ENCODE measurements at regions not wholly inside any gene's neighbourhood (a gene's known extent, or its start where the extent isn't known, plus 50 kb on each side); places are given as distances from the start of the nearest gene placed in this dataset.

DNA sequence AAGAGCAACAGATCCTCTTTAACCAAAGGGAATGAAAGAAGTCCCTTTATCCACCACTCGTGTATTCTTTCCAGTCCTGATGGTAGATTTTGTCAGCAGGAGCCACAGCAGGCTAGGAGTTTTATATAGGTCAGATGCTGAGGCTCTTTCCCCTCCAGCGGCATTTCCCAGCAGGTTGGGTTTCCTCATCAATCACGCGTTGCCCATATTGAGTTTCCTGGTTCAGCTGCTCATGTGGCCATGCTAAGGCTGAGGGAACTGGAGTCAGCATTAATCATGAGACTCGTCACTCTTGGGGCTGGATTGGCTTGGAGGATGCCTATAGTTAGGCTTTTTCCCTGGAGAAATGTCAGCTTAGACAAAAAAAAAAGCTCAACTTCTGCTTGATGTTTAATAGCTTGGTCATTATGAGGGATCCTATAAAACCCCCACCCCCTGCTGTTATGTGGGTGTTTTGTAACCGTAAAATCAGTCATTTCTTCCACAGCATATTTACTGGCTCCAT lies 193.4 kb upstream of the GAS1 start:
- no peak overlapping the region for H3K27ac ChIP-seq (ENCODE audit: low read length)
- no peak overlapping the region for H3K9ac ChIP-seq (ENCODE audit: low read length)
- no peaks in the 10 kb centered on the region for H3K36me3 ChIP-seq (ENCODE audit: control insufficient read depth, low read depth, low read length)
- no peaks in the 10 kb centered on the region for H3K27me3 ChIP-seq (ENCODE audit: control insufficient read depth, insufficient read depth, low read length)
- H3K9me3 ChIP-seq (ENCODE audit: control insufficient read depth, low read depth, low read length): no peaks in the 10 kb centered on the region
- no peaks in the 10 kb centered on the region for H3K4me1 ChIP-seq (ENCODE audit: control insufficient read depth, low read depth, low read length)
- no peak overlapping the region for H3K4me3 ChIP-seq (ENCODE audit: low read length)

DNA sequence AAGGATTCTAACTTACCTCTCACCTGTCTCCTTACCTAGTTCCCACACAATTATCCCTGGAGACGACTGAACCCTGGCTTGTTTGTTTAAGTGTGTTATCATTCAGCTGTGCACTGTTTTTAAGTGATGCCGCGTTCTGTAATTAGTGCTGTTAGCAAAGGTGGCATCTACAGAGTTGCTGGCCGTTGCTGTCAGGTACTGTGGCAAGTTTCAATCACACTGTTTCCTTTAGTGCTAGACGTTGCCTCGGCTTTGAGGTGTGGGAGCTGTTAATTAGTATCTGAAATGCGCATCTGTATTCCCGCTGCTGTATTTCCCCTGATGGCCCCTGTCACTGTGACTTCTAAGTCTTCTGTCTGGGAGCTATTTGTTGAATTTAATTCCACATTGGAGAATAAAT lies 193.8 kb upstream of the GAS1 start:
- no peaks in the 10 kb centered on the region for H3K36me3 ChIP-seq (ENCODE audit: control insufficient read depth, low read depth, low read length)
- H3K9ac ChIP-seq (ENCODE audit: low read length): no peak overlapping the region
- no peak overlapping the region for H3K4me3 ChIP-seq (ENCODE audit: low read length)
- H3K4me1 ChIP-seq (ENCODE audit: control insufficient read depth, low read depth, low read length): no peaks in the 10 kb centered on the region
- no peak overlapping the region for H3K27ac ChIP-seq (ENCODE audit: low read length)
- no peaks in the 10 kb centered on the region for H3K27me3 ChIP-seq (ENCODE audit: control insufficient read depth, insufficient read depth, low read length)
- no peaks in the 10 kb centered on the region for H3K9me3 ChIP-seq (ENCODE audit: control insufficient read depth, low read depth, low read length)

DNA sequence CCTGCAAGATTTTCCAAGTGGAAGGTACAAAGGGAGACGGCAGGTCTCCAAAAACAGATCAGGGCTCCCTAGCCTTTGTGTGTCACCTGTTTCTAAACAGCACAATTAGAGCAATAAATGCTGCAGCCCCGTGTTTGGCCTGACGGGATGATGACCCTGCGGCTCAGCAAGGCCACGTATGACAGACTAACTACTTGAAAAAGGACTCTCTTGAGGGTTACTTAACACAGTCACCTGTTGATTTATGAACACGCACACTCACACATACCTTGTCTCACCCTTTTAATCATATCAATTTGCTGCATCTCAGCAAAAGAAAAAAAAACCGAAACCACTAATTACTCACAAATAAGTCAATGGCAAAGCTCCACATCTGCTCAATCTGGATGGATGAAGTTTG lies 199.6 kb upstream of the GAS1 start:
- Histone ChIP-seq H3K4me3 (ENCODE audit: low read length) (no peak overlapping the region), H3K4me1 (ENCODE audit: control insufficient read depth, low read depth, low read length) (no peaks in the 10 kb centered on the region), H3K36me3 (ENCODE audit: control insufficient read depth, low read depth, low read length) (no peaks in the 10 kb centered on the region), H3K9me3 (ENCODE audit: control insufficient read depth, low read depth, low read length) (no peaks in the 10 kb centered on the region), H3K9ac (ENCODE audit: low read length) (no peak overlapping the region), H3K27ac (ENCODE audit: low read length) (no peak overlapping the region), H3K27me3 (ENCODE audit: control insufficient read depth, insufficient read depth, low read length) (peaks cover 6% of the 10 kb centered on the region)

DNA sequence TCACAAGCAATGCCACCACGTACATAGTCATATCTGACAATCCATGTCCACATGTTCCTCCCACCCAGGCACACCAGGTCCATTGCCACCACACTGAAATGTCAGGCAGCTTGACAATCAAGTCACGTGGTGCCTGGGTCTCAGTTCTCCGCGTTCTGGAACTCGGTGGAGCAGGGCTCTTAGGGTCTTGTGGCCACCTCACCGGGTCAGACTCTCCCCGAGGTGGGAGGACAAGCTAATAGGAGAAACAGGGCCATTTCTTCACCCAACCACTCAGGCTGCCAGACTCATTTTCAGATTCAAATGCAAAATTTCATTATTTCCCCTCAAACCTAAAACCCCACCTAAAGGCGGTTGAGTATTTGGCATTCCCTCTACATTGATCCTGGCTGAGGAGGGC lies 200.5 kb upstream of the GAS1 start:
- H3K9ac ChIP-seq (ENCODE audit: low read length): peak overlapping the region; percentile 16
- H3K4me1 ChIP-seq (ENCODE audit: control insufficient read depth, low read depth, low read length): no peaks in the 10 kb centered on the region
- H3K4me3 ChIP-seq (ENCODE audit: low read length): no peak overlapping the region
- H3K9me3 ChIP-seq (ENCODE audit: control insufficient read depth, low read depth, low read length): no peaks in the 10 kb centered on the region
- no peak overlapping the region for H3K27ac ChIP-seq (ENCODE audit: low read length)
- H3K27me3 ChIP-seq (ENCODE audit: control insufficient read depth, insufficient read depth, low read length): peaks cover 6% of the 10 kb centered on the region
- no peaks in the 10 kb centered on the region for H3K36me3 ChIP-seq (ENCODE audit: control insufficient read depth, low read depth, low read length)

DNA sequence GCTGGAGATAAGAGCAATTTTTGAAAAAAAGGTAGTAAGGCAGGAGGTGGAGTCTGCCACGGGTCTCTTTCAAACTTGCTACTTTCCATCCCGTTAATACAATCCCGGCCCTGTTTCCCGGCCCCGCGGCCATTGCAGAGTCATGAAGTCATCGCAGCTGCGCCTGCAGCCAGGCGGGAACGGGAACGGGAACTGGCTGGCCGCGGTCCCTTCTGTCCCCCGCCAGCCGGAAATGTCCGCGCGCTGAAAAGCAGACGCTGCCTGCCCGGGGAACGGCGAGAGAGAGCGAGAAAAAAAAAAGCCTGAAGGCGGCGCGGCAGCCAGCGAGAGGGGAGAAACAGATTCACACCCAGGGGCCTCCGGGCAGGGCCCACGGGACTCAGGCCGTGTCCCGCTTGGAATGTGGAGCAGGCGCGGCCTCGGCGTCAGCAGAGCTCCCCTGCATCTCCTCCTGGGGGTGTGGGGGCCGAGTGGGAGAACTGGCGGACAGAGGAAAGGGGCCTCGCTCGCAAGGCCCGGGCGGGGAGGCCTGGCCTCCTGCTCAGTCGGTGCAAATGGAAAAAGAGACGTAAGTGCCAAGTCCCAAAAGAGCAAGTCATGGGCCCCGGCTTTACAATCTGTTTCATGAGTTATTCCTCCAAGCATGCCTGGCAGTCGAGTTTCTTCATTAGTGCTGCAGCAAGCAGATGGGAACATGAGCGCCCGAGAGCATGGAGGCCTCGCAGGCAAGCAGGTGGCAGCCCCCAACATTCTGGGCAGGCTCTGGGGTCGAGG lies 201.2 kb upstream of the GAS1 start:
- Histone ChIP-seq H3K4me1 (ENCODE audit: control insufficient read depth, low read depth, low read length) (no peaks in the 10 kb centered on the region), H3K36me3 (ENCODE audit: control insufficient read depth, low read depth, low read length) (no peaks in the 10 kb centered on the region), H3K4me3 (ENCODE audit: low read length) (no peak overlapping the region), H3K9ac (ENCODE audit: low read length) (peak overlapping the region; percentile 16), H3K27me3 (ENCODE audit: control insufficient read depth, insufficient read depth, low read length) (peaks cover 6% of the 10 kb centered on the region), H3K9me3 (ENCODE audit: control insufficient read depth, low read depth, low read length) (no peaks in the 10 kb centered on the region), H3K27ac (ENCODE audit: low read length) (no peak overlapping the region)

DNA sequence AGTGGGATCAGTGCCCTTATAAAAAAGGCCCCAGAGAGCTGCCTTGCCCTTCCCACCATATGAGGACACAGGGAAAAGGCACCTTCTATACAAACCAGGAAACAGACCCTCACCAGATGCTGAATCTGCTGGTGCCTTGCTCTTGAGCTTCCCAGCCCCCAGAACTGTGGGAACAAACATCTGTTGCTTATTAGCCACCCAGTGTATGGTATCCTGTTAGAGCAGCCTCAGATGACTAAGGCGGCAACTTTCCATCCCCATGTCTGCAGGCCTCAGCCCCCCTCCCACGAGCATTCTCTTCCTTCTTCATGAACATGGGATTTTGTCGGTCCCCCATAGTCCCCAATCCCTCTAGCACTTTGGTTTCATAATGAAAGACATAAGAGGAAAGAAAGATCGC lies 202.5 kb upstream of the GAS1 start:
- Histone ChIP-seq H3K9me3 (ENCODE audit: control insufficient read depth, low read depth, low read length) (no peaks in the 10 kb centered on the region), H3K27me3 (ENCODE audit: control insufficient read depth, insufficient read depth, low read length) (peaks cover 6% of the 10 kb centered on the region), H3K9ac (ENCODE audit: low read length) (no peak overlapping the region), H3K4me3 (ENCODE audit: low read length) (no peak overlapping the region), H3K36me3 (ENCODE audit: control insufficient read depth, low read depth, low read length) (no peaks in the 10 kb centered on the region), H3K4me1 (ENCODE audit: control insufficient read depth, low read depth, low read length) (no peaks in the 10 kb centered on the region), H3K27ac (ENCODE audit: low read length) (no peak overlapping the region)

DNA sequence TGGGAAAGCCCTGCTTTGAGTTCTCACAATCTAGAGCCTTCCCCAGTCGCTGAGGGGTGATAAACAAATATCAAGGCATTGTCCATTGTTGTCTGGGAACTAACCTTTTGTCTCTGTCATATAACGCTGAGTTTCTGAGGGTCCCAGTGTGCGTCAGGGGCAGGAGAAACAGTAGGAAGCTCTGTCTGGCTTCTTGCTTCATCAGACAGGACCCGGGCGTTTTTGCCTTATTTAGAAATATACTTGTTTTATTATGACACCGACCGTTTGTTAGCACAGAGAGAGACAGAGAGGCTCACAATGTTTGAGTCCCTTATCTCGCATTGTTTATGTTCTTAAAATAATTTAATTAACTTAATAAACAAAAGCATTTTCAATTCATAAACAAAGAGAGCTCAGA lies 204.9 kb upstream of the GAS1 start:
- Histone ChIP-seq H3K9me3 (ENCODE audit: control insufficient read depth, low read depth, low read length) (no peaks in the 10 kb centered on the region), H3K27ac (ENCODE audit: low read length) (no peak overlapping the region), H3K4me3 (ENCODE audit: low read length) (no peak overlapping the region), H3K4me1 (ENCODE audit: control insufficient read depth, low read depth, low read length) (no peaks in the 10 kb centered on the region), H3K36me3 (ENCODE audit: control insufficient read depth, low read depth, low read length) (no peaks in the 10 kb centered on the region), H3K27me3 (ENCODE audit: control insufficient read depth, insufficient read depth, low read length) (peaks cover 6% of the 10 kb centered on the region), H3K9ac (ENCODE audit: low read length) (no peak overlapping the region)

DNA sequence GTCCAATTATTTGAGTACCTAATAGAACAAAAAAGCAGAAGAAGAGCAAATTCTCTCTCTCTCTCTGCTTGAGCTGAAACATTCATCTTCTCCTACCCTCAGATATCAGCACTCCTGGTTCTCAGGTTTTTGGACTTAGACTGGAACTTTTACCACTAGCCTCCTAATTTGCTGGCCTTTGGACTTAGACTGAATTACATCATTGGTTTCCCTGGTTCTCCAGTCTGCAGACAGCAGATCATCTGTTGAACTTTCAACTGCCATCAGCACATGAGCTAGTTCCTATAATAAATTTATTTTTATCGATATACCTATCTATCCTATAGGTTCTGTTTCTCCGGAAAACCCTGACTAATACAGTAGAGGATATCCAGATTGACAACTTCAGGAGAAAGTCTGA lies 208.9 kb upstream of the GAS1 start:
- no peaks in the 10 kb centered on the region for H3K36me3 ChIP-seq (ENCODE audit: control insufficient read depth, low read depth, low read length)
- no peak overlapping the region for H3K9ac ChIP-seq (ENCODE audit: low read length)
- H3K9me3 ChIP-seq (ENCODE audit: control insufficient read depth, low read depth, low read length): no peaks in the 10 kb centered on the region
- no peaks in the 10 kb centered on the region for H3K27me3 ChIP-seq (ENCODE audit: control insufficient read depth, insufficient read depth, low read length)
- H3K4me1 ChIP-seq (ENCODE audit: control insufficient read depth, low read depth, low read length): no peaks in the 10 kb centered on the region
- no peak overlapping the region for H3K4me3 ChIP-seq (ENCODE audit: low read length)
- no peak overlapping the region for H3K27ac ChIP-seq (ENCODE audit: low read length)

DNA sequence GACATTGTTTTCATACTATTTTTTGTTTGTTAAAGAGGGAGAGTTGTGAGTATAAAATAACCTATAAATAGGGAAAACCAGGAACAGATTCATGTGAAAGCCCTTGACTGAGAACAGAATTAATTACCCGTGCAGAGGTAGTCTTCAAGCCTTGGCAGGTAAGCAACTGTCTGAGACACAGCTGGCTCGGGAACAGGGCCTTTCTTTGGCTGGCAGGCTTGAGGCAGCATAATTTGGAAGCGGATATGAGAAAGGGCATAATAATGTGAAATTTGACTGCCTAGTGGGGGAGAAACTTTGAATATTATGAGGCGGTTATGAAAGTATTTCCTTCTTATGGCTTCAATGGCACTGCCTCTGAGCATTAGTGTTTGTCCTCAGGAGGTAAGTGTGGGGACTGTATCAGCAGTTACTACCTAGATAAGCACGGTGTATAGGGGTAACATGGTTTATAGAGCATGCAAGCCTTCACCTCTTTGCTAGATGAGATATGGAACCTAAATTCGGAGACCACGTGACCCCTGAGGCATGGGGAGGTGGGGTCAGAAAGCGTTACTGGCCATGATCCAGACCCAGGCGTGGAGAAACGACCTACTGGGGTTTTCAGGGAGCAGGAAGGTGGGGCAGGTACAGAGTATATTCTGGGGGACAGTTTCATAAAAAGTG lies 210.2 kb upstream of the GAS1 start:
- Histone ChIP-seq H3K27me3 (ENCODE audit: control insufficient read depth, insufficient read depth, low read length) (no peaks in the 10 kb centered on the region), H3K27ac (ENCODE audit: low read length) (no peak overlapping the region), H3K4me1 (ENCODE audit: control insufficient read depth, low read depth, low read length) (no peaks in the 10 kb centered on the region), H3K4me3 (ENCODE audit: low read length) (no peak overlapping the region), H3K9me3 (ENCODE audit: control insufficient read depth, low read depth, low read length) (no peaks in the 10 kb centered on the region), H3K36me3 (ENCODE audit: control insufficient read depth, low read depth, low read length) (no peaks in the 10 kb centered on the region), H3K9ac (ENCODE audit: low read length) (no peak overlapping the region)

DNA sequence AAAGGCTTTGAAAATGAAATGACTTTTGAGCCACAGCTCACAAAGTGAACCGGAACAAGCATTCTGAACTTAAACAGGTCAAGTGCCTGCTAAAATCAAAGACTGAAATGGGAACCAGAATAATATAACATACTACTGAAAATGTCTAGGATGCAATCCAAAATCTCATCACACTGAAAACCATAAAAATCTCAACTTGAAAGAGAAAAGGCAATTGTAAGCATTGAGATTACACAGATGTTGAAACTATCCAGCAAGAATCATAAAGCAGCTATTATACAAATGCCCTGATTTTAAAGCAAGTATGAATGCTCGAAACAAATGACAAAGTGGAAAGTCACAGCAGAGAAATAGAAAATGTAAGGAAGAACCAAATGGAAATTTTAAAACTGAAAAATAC lies 211.5 kb upstream of the GAS1 start:
- Histone ChIP-seq H3K27ac (ENCODE audit: low read length) (no peak overlapping the region), H3K9me3 (ENCODE audit: control insufficient read depth, low read depth, low read length) (no peaks in the 10 kb centered on the region), H3K36me3 (ENCODE audit: control insufficient read depth, low read depth, low read length) (no peaks in the 10 kb centered on the region), H3K27me3 (ENCODE audit: control insufficient read depth, insufficient read depth, low read length) (no peaks in the 10 kb centered on the region), H3K9ac (ENCODE audit: low read length) (no peak overlapping the region), H3K4me3 (ENCODE audit: low read length) (no peak overlapping the region), H3K4me1 (ENCODE audit: control insufficient read depth, low read depth, low read length) (no peaks in the 10 kb centered on the region)

DNA sequence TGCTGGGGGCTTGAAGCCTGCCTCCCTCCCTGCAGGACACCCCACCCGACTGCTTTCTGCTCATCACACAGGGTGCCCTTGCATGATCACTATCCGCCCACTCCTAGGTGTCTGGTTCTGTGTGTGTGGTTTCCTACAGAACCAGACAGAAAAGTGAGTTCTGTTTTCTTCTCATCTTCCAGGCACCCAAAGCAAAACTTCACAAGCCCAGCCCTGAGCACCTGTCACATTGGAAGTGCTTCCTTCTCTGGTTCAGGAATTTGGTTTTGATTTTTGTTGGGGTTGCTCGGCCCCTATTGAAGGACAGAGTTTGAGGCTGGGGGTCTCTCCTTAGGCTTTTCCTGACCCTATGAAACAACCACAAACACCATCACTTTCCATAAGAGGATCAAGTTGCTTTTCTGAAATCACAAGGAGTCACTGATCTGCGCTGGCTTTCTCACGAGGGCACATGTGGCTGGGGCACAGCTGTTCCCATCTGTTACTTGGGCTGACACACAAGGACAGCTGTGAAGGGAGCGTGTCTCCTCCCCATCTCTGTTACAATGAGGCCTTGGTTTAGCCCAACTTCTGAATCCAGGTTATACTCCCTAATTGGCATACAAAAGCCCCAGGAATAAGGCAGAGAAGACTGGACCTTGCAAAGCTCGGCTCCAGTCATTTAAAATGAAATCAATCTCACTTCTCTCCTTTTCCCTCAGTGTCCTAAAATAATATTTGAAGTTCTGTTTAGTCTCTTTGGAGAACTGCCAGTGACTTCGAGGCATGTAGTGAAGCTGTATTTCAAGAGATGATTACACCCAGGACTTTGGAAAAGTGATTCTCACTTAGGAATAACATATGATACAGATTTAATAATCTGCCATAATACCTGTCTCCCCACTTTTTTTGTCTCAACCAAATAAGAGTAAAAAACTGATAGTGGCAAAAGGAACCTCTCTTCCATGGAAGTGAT lies 213.1 kb upstream of the GAS1 start:
- Histone ChIP-seq H3K4me1 (ENCODE audit: control insufficient read depth, low read depth, low read length) (no peaks in the 10 kb centered on the region), H3K27ac (ENCODE audit: low read length) (no peak overlapping the region)

More for the DNA sequence above, 213.1 kb upstream of the GAS1 start:
- Histone ChIP-seq H3K4me3 (ENCODE audit: low read length) (no peak overlapping the region), H3K27me3 (ENCODE audit: control insufficient read depth, insufficient read depth, low read length) (no peaks in the 10 kb centered on the region), H3K9me3 (ENCODE audit: control insufficient read depth, low read depth, low read length) (no peaks in the 10 kb centered on the region), H3K36me3 (ENCODE audit: control insufficient read depth, low read depth, low read length) (no peaks in the 10 kb centered on the region), H3K9ac (ENCODE audit: low read length) (no peak overlapping the region)
